ENCODE measurements at regions not wholly inside any gene's neighbourhood (a gene's known extent, or its start where the extent isn't known, plus 50 kb on each side); places are given as distances from the start of the nearest gene placed in this dataset.

GRCh38 chr4:120472447-120473131, 405.9 kb upstream of the MAD2L1 start:
- Mint-ChIP-seq H3K4me1 (peaks cover 8% of the 10 kb centered on the region), H3K4me3 (no peak overlapping the region)

GRCh38 chr4:120466429-120466828, 399.8 kb upstream of the MAD2L1 start:
- Mint-ChIP-seq H3K36me3 (peaks cover 6% of the 10 kb centered on the region), H3K9me3 (peaks cover 24% of the 10 kb centered on the region), H3K4me3 (no peak overlapping the region), H3K4me1 (peaks cover 5% of the 10 kb centered on the region), H3K27me3 (ENCODE audit: low read depth) (peaks cover 46% of the 10 kb centered on the region), H3K27ac (no peak overlapping the region)
- TF ChIP-seq CTCF (IDR thresholded peaks at IDR 0.05; ENCODE audit: unreplicated experiment), result no peak
- no peak for DNase-seq (ENCODE audit: low spot score in 2 of 2, unreplicated experiment in 2 of 2)

More at GRCh38 chr4:120472447-120473131, 405.9 kb upstream of the MAD2L1 start:
- peaks cover 59% of the 10 kb centered on the region for H3K27me3 Mint-ChIP-seq (ENCODE audit: low read depth)
- H3K36me3 Mint-ChIP-seq, result no peaks in the 10 kb centered on the region
- DNase-seq (ENCODE audit: low spot score in 2 of 2, unreplicated experiment in 2 of 2), result no peak
- H3K9me3 Mint-ChIP-seq, result no peaks in the 10 kb centered on the region
- no peak for TF ChIP-seq CTCF (IDR thresholded peaks at IDR 0.05; ENCODE audit: unreplicated experiment)
- no peak overlapping the region for H3K27ac Mint-ChIP-seq

- H3K4me1 Mint-ChIP-seq, result peaks cover 4% of the 10 kb centered on the region
- TF ChIP-seq CTCF (IDR thresholded peaks at IDR 0.05; ENCODE audit: unreplicated experiment), result no peak
- no peak for DNase-seq (ENCODE audit: low spot score in 2 of 2, unreplicated experiment in 2 of 2)
- H3K27me3 Mint-ChIP-seq (ENCODE audit: low read depth), result no peaks in the 10 kb centered on the region
- H3K36me3 Mint-ChIP-seq, result no peaks in the 10 kb centered on the region
- no peaks in the 10 kb centered on the region for H3K9me3 Mint-ChIP-seq
- no peak overlapping the region for H3K27ac Mint-ChIP-seq
- no peak overlapping the region for H3K4me3 Mint-ChIP-seq
Observed at GRCh38 chr4:120454788-120455187, 388.1 kb upstream of the MAD2L1 start.

GRCh38 chr4:120452536-120452935, 385.9 kb upstream of the MAD2L1 start:
- no peaks in the 10 kb centered on the region for H3K9me3 Mint-ChIP-seq
- H3K36me3 Mint-ChIP-seq, result no peaks in the 10 kb centered on the region
- no peak for TF ChIP-seq CTCF (IDR thresholded peaks at IDR 0.05; ENCODE audit: unreplicated experiment)
- H3K27me3 Mint-ChIP-seq (ENCODE audit: low read depth), result peaks cover 2% of the 10 kb centered on the region
- no peak overlapping the region for H3K27ac Mint-ChIP-seq
- H3K4me1 Mint-ChIP-seq, result peaks cover 4% of the 10 kb centered on the region
- no peak for DNase-seq (ENCODE audit: low spot score in 2 of 2, unreplicated experiment in 2 of 2)
- no peak overlapping the region for H3K4me3 Mint-ChIP-seq

GRCh38 chr4:120452001-120452400, 385.4 kb upstream of the MAD2L1 start:
- Mint-ChIP-seq H3K27ac (no peak overlapping the region), H3K9me3 (no peaks in the 10 kb centered on the region), H3K4me3 (no peak overlapping the region), H3K27me3 (ENCODE audit: low read depth) (peaks cover 2% of the 10 kb centered on the region), H3K4me1 (peaks cover 4% of the 10 kb centered on the region), H3K36me3 (no peaks in the 10 kb centered on the region)
- TF ChIP-seq CTCF (IDR thresholded peaks at IDR 0.05; ENCODE audit: unreplicated experiment), result no peak
- no peak for DNase-seq (ENCODE audit: low spot score in 2 of 2, unreplicated experiment in 2 of 2)
